Suppressor macrophage treated with lipopolysaccharide for 4 hours (primary cell): ENCODE measurements at regions not wholly inside any gene's neighbourhood (a gene's known extent, or its start where the extent isn't known, plus 50 kb on each side); places are given as distances from the start of the nearest gene placed in this dataset.

Source experiments
- DNase-seq: peaks from one replicate; pipeline ENCODE4 v3.0.0-alpha.2; 2020

- DNase-seq: no peak
These were observed 53.6 kb upstream of the NT5E start for GRCh38 chr6:85396159-85396808.

- no peak for DNase-seq
These were observed 54.1 kb upstream of the NT5E start for GRCh38 chr6:85395746-85396145.

DNA sequence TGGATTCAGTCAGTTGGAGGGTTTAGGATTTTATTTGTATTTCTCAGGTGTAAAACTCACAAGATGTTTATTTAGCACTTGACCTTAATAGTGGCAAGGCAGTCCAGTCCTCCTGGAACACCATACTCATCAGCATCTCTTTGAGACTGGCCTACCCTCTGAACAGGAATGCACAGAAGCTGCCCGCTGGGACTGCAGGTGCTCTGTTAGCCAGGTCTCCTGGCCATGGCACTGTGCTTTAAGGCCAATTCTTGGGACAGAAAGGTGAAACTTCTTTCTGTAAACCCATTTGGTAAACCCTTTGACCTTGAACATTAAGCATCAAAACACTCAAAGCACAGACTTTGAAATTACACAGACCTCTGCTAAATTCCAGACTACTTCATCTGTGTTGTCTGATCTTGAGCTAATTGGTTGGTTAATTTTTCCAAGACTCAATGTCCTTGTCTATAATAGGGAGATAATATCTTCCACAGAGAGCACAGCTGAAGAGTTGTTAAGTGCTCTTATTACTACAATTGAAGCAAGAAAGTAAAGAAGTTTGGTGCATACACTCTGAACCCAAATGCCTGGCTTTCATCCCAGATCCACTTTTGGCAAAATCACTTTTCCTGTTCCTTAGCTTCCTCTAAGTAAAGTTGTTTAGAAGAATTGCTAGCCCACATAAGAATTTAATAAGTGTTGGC lies 54.9 kb upstream of the NT5E start:
- DNase-seq: no peak

DNA sequence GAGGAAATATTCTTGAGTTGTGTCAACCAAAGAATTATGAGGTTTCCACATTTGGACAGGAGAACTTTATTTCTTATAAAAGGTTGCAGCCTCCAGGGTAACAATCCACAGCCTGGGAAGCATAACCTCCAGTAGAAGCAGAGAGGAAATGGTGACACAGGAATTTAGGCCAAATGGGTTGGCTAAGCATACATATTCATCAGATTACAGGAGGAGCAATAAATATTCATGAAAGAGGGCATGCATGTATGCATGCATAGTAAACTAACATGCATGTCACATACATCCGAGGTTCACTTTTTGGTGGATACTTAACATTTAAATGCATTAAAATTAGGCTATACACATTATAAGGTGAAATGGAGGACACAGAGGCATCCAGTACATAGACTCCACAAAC lies 55.7 kb upstream of the NT5E start:
- DNase-seq: no peak

DNA sequence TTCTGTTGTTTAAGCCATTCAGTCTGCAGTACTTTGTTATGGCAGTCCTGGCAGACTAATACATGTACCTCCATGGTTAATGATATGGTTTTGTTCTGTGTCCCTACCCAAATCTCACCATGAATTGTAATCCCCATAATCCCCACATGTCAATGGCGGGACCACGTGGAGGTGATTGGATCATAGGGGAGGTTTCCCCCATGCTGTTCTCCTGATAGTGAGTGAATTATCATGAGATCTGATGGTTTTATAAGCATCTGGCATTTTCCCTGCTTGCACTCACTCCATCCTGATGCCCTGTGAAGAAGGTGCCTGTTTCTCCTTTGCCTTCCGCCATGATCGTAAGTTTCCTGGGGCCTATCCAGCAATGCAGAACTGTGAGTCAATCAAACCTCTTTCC lies 57.5 kb upstream of the NT5E start:
- DNase-seq: no peak

- DNase-seq: no peak
These were observed 59.1 kb upstream of the NT5E start for GRCh38 chr6:85390775-85391174.

DNA sequence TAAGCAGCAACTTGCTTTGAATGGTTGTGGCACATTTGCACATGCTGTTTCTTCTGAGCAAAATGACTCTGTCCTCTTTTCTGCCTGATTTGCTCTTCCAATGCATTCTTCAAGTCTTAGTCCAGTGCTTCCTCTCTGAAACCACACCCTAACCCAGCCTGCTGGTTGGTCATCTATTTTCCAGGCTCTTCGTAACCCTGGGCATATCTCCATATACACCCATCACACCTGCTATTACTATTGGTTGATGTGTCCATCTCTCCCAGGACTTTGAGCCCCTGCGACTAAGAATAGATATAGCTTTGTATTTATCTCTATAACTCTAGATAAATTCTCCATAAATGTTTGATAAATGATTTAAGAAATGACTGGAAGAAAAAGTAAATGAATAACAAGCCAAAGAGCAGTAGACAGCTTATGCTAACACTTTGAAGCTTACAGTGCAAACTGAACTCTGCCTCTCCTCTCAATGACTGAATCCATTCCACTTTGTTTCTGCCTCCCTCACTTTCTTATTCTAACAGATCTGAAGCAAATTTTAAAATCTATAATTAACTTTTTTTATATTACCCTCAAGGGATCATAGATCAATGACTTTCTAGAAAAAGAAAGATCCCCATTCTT lies 59.7 kb upstream of the NT5E start:
- no peak for DNase-seq

DNA sequence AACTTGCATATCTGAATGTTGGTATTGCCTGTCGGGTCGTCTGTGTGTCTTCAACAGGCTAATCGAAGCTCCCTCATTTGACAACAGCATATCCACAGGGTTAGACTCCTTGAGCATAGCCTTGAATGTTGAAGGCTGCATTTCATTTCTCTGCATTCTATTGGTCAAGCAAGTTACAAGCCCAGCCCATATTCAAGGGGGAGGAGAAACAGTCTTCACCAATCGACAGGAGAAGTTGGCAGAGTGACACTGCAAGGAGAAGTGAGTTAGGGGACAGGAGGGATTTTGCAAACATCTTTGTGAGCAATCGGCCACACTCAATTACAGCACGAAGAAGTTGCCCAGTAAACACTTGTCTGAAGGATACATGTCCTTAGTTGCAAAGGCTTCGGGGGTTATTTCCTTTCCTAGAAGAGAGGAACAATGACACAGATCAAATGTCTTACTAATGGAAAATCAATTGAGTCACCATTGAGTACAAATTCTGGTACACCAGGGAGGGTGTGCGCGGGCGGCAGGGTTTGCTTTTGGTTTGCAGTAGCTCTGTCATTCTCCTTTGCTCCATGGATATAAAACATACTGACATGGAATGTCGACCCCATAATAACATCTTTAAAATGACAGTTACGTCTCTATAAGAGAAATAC lies 60.6 kb upstream of the NT5E start:
- DNase-seq: no peak

- no peak for DNase-seq
These were observed 61.4 kb upstream of the NT5E start for GRCh38 chr6:85388531-85388930.

DNA sequence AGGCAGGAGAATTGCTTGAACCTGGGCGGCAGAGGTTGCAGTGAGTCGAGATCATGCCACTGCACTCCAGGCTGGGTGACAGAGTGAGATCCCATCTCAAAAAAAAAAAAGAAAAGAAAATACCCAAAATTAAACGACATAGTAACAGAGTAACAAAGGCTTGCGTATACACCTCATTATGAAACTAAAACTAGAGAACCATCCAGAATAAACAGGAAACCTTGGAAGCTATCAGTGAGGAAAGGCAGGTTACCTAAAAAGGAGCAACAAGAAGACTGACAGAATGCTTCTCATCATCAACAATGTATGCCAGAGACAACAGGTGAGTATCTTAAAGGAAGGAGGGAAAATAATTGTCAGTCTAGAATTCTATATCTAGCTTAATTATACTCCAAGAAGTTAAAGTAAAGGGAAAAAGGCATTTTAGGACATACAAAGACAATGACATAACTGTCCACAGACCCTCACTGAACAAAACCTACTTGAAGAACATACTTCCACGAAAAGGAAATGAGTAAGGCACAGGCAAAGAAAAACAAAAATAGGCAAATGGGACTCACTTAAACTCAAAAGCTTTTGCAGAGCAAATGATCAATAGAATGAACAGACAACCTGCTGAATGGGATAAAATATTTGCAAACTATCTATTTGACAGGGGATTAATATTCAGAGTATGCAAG lies 64.1 kb upstream of the NT5E start:
- no peak for DNase-seq

DNA sequence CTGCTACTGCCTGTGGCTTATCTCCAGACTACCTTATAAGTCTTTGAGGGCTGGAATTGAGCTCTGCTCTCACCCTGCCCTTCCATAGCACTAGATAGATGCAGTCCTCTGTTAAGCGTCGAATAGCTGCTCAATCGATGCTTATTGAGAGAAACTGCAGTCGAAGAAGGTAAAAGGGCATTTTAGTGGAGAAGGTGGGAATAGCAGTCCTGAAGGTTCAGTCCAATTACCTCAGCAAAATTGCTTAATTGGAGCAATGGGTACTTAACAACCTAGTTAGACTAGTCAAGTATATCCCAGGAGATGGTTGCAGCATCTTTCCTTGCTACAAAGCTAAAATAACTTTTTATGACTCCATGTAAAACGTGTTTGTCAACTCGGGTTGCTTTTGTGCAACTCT lies 66.8 kb upstream of the NT5E start:
- no peak for DNase-seq

- no peak for DNase-seq
These were observed 67.3 kb upstream of the NT5E start for GRCh38 chr6:85382541-85382940.

GRCh38 chr6:85372915-85373270 lies 77.0 kb upstream of the NT5E start:
- no peak for DNase-seq

GRCh38 chr6:85372188-85372914 lies 77.5 kb upstream of the NT5E start:
- DNase-seq: no peak

GRCh38 chr6:85368631-85369030 lies 81.3 kb upstream of the NT5E start:
- no peak for DNase-seq

DNA sequence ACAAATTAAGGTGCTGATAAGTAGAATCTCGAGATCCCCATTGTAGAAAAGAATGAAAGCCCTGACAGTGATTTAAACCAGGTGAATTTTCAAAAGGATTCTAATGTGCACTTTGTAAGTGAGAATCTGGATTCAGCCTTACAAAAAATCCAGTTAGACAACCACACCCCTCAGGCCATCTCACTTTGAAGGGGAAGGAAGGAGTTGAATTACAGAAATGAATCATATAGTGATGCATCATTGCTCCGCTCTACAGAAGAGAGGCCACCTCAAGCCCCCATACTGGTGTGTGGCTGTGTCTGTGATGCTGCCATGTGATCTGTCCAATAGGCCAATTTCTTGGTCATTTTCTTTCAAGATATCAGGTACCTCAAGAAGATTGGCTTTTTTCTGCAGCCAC lies 85.5 kb upstream of the NT5E start:
- no peak for DNase-seq

DNA sequence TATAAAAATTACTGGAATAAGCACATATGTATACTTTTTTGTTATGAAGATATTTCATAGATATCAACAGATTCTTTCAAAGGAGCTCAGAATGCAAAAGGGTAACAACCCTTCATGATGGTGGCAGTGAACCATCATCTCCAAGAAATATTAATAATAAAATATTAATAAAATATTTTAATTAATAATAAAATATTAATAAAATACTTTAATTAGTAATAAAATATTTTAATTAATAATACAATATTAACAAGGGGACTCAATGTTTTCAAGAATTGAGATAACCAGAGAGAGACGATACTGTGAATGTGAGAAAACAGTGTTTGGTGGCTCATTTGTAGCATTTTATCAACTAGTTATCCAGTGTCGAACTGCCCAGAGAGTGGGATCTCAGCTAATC lies 86.0 kb upstream of the NT5E start:
- no peak for DNase-seq

DNA sequence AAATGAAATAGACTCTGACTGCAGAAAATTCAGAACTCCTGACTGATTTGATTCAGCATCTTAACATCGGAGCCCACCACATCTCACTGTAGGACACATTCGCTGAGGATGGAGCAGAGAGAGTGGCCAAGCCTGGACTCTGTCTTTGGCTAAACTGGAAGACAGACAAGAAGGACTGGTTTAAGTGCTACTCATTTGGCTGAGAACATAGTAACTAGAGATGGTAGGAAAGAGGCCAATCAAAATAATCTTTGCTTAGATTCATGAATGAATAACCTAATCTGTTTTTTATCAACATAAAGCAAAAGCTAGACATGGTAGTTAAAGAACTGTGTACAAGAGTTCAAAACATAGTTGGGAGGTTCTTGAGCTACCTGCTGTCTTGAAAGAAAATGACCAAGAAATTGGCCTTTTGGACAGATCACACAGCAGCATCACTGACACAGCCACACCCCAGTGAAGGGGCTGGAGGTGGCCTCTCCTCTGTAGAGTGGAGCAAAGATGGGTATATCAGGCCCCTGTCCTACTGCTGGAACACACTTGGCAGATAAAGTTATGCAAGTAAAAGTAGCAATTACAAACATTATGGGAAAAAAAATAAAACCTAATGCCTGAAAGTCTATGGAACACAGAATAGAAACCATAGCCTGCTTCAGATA lies 87.1 kb upstream of the NT5E start:
- no peak for DNase-seq

GRCh38 chr6:85361643-85362014 lies 88.3 kb upstream of the NT5E start:
- DNase-seq: no peak

GRCh38 chr6:85360794-85361642 lies 88.9 kb upstream of the NT5E start:
- peak; percentile 23 for DNase-seq

DNA sequence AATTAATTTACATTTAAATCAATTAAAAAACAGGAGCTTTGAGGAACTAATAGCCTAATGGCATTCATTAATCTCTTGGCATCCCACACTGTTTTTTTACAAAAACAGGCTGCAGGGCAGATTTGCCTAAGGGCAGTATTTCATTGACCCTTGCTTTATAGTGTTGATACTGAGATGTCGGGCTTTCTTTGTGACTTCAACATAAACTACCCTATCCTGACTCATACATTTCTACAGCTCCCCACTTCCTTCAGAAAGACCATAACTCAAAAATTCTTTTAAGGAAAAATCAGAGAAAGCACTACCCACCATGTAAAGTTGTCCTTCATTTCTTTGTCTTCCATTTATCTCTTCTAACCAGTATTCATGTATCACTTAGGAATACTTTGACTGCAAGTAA lies 92.2 kb upstream of the NT5E start:
- no peak for DNase-seq
